ENCODE measurements at regions not wholly inside any gene's neighbourhood (a gene's known extent, or its start where the extent isn't known, plus 50 kb on each side); places are given as distances from the start of the nearest gene placed in this dataset.
"Not testable (repeated sequence)": the region's sequence is repeated elsewhere in the genome, so short reads cannot be mapped to it uniquely, and the experiment has no call there.

DNA sequence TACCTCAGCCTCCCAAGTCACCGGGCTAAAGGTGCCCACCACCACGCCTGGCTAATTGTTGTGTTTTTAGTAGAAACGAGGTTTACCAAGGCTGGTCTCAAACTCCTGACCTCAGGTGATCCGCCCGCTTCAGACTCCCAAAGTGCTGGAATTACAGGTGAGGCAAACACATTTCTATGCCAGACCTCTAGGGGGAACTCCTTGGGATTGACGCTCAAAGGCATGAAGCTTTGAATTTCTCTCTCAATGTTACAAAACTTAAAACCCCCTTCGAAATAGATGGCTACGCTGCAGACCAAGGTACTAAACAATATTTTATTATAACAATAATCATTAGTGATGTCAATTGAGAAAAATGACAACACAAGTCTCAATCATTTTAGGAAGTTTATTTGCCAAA is 330.0 kb downstream of the SETD4 start:
- DNase-seq (ENCODE audit: insufficient read length) (no peak), FAIRE-seq (no peak)
- TF ChIP-seq POLR2A (IDR thresholded peaks at IDR 0.05; ENCODE audit: low read depth, low read length), result no peak
- no peak for TF ChIP-seq POLR2AphosphoS5 (IDR thresholded peaks at IDR 0.05; ENCODE audit: low read depth, low read length)
- no peak for TF ChIP-seq TAF1 (IDR thresholded peaks at IDR 0.05; ENCODE audit: borderline replicate concordance, low read depth, low read length)

DNA sequence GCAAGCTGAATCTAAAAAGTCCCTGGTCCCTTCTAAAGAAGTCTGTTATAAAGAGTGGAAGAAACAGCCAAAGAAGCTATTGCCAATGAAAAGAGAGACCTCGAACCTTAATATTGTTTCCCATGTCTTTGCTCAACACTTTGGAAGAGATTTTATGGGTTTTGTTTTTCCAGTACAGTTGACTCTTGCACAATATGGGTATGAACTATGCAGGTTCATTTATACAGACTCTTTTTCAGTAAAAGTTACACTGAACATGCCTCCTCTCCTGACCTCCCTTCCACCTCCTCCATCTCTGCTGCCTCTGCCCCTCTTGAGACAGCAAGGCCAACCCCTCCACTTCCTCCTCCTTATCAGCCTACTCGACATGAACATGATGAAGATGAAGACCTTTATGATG is 332.5 kb downstream of the SETD4 start:
- TF ChIP-seq POLR2AphosphoS5 (IDR thresholded peaks at IDR 0.05; ENCODE audit: low read depth, low read length) (no peak), POLR2A (IDR thresholded peaks at IDR 0.05; ENCODE audit: low read depth, low read length) (no peak), TAF1 (IDR thresholded peaks at IDR 0.05; ENCODE audit: borderline replicate concordance, low read depth, low read length) (no peak)
- DNase-seq (ENCODE audit: insufficient read length), result no peak
- FAIRE-seq, result no peak

DNA sequence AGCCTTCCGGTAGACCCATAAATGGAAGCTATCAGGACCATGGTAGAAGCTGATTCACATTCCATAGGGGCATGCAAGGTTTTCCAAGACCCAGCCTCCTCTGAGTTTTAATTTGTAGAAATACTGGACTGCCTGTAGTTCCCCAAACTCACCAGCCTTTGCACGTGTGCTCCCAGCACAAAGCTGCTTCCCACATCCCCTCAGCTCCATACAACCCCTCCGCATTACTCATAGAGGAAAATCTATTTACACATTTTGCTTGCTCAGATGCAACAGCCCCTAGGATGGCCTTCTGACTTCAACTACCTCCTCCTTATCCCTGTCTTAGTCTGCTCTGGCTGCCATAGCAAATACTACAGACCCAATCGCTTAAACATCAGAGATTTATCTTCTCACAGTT is 336.2 kb downstream of the SETD4 start:
- no peak for DNase-seq (ENCODE audit: insufficient read length)
- no peak for FAIRE-seq
- TF ChIP-seq TAF1 (IDR thresholded peaks at IDR 0.05; ENCODE audit: borderline replicate concordance, low read depth, low read length) (no peak), POLR2A (IDR thresholded peaks at IDR 0.05; ENCODE audit: low read depth, low read length) (no peak), POLR2AphosphoS5 (IDR thresholded peaks at IDR 0.05; ENCODE audit: low read depth, low read length) (no peak)

DNA sequence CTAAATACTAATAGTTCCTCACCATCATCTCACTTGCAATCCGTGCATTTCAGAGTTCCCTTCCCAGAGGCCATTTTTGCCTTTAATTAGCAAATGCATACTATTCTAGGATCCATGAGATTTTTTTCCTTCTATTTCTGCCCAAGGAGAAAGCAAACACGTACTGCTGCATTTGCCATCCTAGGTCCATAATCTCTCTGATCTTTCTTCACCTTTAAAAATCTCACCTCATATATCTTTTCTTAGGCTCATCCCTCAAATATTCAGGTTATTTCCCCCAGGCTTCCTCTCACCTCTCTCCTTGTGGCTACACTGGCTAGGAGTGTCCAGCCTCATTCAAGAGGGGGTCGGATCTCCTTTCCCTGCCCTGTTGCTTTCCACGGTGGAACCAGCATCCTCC is 338.6 kb downstream of the SETD4 start:
- TF ChIP-seq TAF1 (IDR thresholded peaks at IDR 0.05; ENCODE audit: borderline replicate concordance, low read depth, low read length) (no peak), POLR2A (IDR thresholded peaks at IDR 0.05; ENCODE audit: low read depth, low read length) (no peak), POLR2AphosphoS5 (IDR thresholded peaks at IDR 0.05; ENCODE audit: low read depth, low read length) (no peak)
- DNase-seq (ENCODE audit: insufficient read length) (no peak), FAIRE-seq (no peak)

DNA sequence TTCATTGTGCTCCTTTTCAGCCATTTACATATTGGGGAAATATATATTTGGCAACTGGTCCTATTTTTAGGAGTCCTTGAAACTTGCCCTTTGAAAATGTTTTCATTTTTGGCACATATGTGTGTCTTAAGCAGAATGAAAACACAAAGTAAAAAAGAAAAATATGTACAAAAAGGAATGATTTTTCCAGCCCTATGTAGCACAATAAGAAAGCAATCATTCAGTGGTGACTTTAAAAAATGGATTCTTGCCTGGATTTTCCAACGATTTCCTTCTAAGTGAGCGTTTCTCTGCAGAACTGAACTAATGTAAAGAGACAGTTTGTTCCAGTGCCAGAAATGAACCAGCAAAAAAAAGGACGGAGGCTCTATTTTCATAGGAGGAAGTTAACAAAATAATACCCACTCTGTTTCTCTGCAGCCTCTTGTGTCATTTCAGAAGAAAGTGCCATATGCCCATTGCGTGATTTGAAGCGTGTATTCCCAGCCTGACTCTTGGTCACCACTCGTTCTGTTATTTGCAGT is 340.1 kb downstream of the SETD4 start:
- DNase-seq (ENCODE audit: insufficient read length) (no peak), FAIRE-seq (no peak)
- TF ChIP-seq TAF1 (IDR thresholded peaks at IDR 0.05; ENCODE audit: borderline replicate concordance, low read depth, low read length), result no peak
- TF ChIP-seq POLR2A (IDR thresholded peaks at IDR 0.05; ENCODE audit: low read depth, low read length), result no peak
- TF ChIP-seq POLR2AphosphoS5 (IDR thresholded peaks at IDR 0.05; ENCODE audit: low read depth, low read length), result no peak

DNA sequence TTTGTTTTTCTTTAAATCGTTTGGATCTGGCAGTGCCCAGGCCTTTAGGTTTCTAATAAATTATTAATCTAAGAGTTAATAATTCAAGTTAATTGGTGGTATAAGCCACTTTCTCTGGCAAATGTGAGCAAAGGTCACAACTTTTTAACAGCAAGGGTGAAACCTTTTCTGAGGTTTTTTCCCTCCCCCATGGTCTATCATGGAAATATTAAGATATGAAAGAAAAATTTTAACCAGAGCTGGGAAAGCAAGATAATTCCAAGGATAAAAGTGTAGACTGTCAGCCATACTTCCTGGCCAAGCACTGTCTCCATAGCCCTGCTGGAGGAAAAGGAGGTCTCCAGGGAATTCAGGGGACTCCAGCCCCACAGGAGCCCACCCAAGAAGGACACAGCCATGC is 341.2 kb downstream of the SETD4 start:
- no peak for FAIRE-seq
- TF ChIP-seq POLR2A (IDR thresholded peaks at IDR 0.05; ENCODE audit: low read depth, low read length) (no peak), TAF1 (IDR thresholded peaks at IDR 0.05; ENCODE audit: borderline replicate concordance, low read depth, low read length) (no peak), POLR2AphosphoS5 (IDR thresholded peaks at IDR 0.05; ENCODE audit: low read depth, low read length) (no peak)
- DNase-seq (ENCODE audit: insufficient read length), result no peak

DNA sequence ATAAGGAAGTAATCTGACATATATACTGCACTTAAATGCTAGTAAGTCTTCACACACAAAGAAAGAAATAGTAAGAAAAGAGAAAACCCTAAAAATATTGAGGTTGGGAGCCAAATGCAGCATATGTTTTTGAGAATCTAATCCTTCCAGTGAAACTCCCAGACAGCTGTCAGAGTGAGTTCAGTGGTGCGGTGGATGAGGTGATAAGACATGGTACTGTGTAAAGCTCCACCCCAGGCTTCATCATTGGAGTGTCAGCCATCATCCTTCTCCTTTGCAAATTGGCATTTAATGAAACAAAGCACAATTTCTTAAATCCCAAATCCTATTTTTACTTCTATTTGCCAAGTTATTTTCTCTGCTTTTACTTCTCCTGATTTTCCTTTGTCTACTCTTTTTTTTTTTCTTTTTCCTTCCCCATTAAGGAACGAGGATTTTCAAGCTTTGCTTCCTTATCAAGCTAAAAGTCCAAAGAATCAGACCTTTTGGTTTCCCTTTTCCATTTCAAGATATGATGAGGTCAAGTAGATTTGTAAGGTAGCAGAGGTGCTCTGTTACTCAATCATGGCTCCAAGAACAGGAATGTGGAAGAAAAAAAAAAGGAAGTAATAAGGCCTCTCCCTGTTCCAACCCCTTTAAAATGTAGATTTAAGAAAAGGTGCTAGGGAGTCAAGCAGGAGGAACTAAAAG is 343.3 kb downstream of the SETD4 start:
- no peak for FAIRE-seq
- no peak for DNase-seq (ENCODE audit: insufficient read length)

DNA sequence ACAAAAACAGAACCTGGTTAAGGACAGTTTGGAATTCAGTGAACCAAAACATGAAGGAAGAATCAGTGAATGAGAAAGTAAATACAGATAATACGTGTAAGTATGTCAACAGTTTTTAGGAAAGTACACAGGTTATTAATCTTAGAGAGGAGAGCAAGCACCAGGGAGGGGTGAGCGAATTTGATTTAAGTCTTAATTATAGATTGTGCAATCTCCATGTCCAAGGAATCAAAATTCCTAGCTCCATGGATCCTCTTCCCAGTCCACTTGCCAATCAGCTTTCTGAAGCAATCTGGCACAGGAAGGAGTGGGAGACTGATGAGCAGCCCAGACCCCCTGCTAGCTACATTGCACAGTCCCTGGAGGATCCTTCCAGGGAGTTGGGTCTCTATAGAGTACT is 346.4 kb downstream of the SETD4 start:
- DNase-seq (ENCODE audit: insufficient read length) (no peak), FAIRE-seq (no peak)
- TF ChIP-seq POLR2AphosphoS5 (IDR thresholded peaks at IDR 0.05; ENCODE audit: low read depth, low read length) (no peak), TAF1 (IDR thresholded peaks at IDR 0.05; ENCODE audit: borderline replicate concordance, low read depth, low read length) (no peak), POLR2A (IDR thresholded peaks at IDR 0.05; ENCODE audit: low read depth, low read length) (no peak)

More for the DNA sequence above, 343.3 kb downstream of the SETD4 start:
- TF ChIP-seq TAF1 (IDR thresholded peaks at IDR 0.05; ENCODE audit: borderline replicate concordance, low read depth, low read length), result no peak
- TF ChIP-seq POLR2A (IDR thresholded peaks at IDR 0.05; ENCODE audit: low read depth, low read length), result no peak
- no peak for TF ChIP-seq POLR2AphosphoS5 (IDR thresholded peaks at IDR 0.05; ENCODE audit: low read depth, low read length)

DNA sequence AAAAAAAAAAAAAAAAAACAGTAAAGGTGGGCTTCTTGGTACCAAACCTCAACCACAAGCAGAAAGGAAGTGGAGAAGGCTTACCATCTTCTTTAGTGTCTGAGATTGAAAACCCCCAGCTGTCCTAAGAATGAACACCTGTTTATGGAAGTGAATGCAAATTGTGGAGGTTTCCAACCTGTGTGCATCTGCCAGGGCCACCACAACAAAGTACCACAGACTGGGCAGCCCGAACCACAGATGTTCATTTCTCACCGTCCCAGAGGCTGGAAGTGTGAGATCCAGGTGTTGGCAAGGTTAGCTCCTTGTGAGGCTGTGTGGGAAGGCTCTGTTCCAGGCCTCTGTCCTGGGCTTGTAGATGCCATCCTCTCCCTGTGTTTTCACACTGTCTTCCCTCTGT is 348.7 kb downstream of the SETD4 start:
- DNase-seq (ENCODE audit: insufficient read length) (no peak), FAIRE-seq (no peak)
- TF ChIP-seq POLR2A (IDR thresholded peaks at IDR 0.05; ENCODE audit: low read depth, low read length) (no peak), TAF1 (IDR thresholded peaks at IDR 0.05; ENCODE audit: borderline replicate concordance, low read depth, low read length) (no peak), POLR2AphosphoS5 (IDR thresholded peaks at IDR 0.05; ENCODE audit: low read depth, low read length) (no peak)

DNA sequence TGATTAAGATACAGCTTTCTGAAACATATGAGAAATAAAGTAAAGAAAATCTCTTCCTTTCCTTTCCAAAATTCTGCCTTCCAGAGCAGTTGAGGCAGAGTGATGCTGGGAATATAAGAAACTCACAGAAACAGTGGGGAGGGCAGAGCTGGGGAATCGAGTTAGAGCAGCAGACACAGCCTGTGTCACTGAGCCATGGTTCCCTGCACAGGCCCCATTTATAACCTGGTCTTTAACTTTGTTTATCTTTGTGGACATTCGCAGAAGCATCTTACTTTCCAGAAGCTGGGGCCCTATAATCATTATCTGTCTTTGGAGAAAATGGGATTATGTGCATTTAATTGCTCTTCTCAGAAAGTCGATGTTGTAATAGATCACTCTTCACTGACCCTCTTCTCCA is 349.1 kb downstream of the SETD4 start:
- DNase-seq (ENCODE audit: insufficient read length) (no peak), FAIRE-seq (no peak)
- TF ChIP-seq TAF1 (IDR thresholded peaks at IDR 0.05; ENCODE audit: borderline replicate concordance, low read depth, low read length) (no peak), POLR2A (IDR thresholded peaks at IDR 0.05; ENCODE audit: low read depth, low read length) (no peak), POLR2AphosphoS5 (IDR thresholded peaks at IDR 0.05; ENCODE audit: low read depth, low read length) (no peak)

DNA sequence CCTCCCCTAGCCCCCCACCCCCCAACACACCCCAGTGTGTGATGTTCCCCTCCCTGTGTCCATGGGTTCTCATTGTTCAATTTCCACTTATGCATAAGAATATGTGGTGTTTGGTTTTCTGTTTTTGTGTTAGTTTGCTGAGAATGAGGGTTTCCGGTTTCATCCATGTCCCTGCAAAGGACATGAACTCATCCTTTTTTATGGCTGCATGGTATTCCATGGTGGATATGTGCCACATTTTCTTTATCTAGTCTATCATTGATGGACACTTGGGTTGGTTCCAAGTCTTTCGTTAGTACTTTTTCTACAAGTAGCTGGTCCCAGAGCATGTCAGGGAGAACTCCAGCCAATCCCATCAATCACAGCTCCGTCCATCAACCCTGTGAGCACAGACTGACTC is 350.3 kb downstream of the SETD4 start:
- DNase-seq (ENCODE audit: insufficient read length); FAIRE-seq: not testable (repeated sequence)

DNA sequence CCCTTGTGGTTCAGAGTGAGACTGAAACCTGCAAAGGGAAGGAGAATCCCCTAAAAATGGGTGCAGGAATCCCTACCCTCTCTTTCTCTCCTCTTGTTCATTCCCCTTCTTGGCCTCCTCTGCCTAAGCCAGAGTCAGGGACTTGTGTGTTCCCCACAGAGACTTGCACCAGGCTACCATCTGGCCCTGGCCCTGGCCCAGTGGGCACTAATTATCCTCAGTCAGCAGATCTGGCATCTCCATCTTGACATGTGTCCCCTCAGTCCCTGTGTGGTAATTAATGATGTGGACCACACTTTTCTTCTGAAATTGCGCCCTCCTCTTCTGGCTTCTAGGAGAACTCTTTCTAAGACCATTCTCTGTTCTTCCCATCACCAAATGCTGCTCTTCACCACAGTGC is 354.4 kb downstream of the SETD4 start:
- no peak for TF ChIP-seq POLR2A (IDR thresholded peaks at IDR 0.05; ENCODE audit: low read depth, low read length)
- no peak for FAIRE-seq
- DNase-seq (ENCODE audit: insufficient read length), result no peak

Data from GM12892 (cell line).